ENCODE measurements at regions not wholly inside any gene's neighbourhood (a gene's known extent, or its start where the extent isn't known, plus 50 kb on each side); places are given as distances from the start of the nearest gene placed in this dataset.

DNA sequence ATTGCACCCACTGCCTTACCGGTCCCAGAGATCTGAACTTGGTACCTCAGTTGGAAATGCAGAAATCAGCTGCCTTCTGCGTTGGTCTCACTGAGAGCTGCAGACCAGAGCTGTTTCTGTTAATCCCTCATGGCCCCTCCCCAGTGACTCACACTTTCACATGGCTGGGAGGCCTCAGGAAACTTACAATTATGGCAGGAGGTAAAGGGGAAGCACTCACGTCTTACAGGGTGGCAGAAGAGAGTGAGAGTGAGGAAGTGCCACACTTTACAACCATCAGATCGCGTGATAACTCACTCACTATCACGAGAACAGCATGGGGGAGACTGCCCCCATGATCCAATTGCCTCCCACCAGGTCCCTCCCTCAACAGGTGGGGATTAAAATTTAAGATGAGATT, 648.5 kb downstream of the MTRR start:
- TF ChIP-seq, protein P1, sequence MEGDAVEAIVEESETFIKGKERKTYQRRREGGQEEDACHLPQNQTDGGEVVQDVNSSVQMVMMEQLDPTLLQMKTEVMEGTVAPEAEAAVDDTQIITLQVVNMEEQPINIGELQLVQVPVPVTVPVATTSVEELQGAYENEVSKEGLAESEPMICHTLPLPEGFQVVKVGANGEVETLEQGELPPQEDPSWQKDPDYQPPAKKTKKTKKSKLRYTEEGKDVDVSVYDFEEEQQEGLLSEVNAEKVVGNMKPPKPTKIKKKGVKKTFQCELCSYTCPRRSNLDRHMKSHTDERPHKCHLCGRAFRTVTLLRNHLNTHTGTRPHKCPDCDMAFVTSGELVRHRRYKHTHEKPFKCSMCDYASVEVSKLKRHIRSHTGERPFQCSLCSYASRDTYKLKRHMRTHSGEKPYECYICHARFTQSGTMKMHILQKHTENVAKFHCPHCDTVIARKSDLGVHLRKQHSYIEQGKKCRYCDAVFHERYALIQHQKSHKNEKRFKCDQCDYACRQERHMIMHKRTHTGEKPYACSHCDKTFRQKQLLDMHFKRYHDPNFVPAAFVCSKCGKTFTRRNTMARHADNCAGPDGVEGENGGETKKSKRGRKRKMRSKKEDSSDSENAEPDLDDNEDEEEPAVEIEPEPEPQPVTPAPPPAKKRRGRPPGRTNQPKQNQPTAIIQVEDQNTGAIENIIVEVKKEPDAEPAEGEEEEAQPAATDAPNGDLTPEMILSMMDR (IDR thresholded peaks at IDR 0.05; ENCODE audit: poor library complexity) = no peak
- no peak for TF ChIP-seq EZH2phosphoT487 (IDR thresholded peaks at IDR 0.05; ENCODE audit: low read depth, severe bottlenecking, unreplicated experiment)
- no peak for TF ChIP-seq EZH2 (IDR thresholded peaks at IDR 0.05; ENCODE audit: borderline replicate concordance)
